Adrenal gland (tissue), 5 donors: ENCODE measurements at regions not wholly inside any gene's neighbourhood (a gene's known extent, or its start where the extent isn't known, plus 50 kb on each side); places are given as distances from the start of the nearest gene placed in this dataset.

Experiments used
- CTCF ChIP-seq, 6 experiments: fragments of 450-650 bp in 4 of 6; fragments of 200-600 bp in 2 of 6; sonication (generic) in 1 of 6; IDR thresholded peaks; 1 replicate in 5 of 6; 2 replicates in 1 of 6; pipeline versions ENCODE4 v1.5.1 to v1.8.0; 2016 to 2021; ENCODE audit warnings: antibody characterized with exemption in 6 of 6, mild to moderate bottlenecking in 2 of 6, moderate library complexity in 1 of 6
- POLR2A ChIP-seq, 2 donors: fragments of 450-650 bp; IDR thresholded peaks; one replicate each; pipeline ENCODE4 v1.6.1; 2017; ENCODE audit warnings: antibody characterized with exemption in 2 of 2, mild to moderate bottlenecking in 2 of 2, moderate library complexity in 1 of 2
- donor health status: DM: no; HTN: no; CAD: no.

- TF ChIP-seq CTCF (IDR thresholded peaks at IDR 0.05), result no peak
- no peak for TF ChIP-seq POLR2A (IDR thresholded peaks at IDR 0.05)
Observed at GRCh38 chr3:28645149-28645548, 296.5 kb upstream of the AZI2 start.
